C4-2B (cell line): ENCODE measurements at regions not wholly inside any gene's neighbourhood (a gene's known extent, or its start where the extent isn't known, plus 50 kb on each side); places are given as distances from the start of the nearest gene placed in this dataset.
"Not testable (repeated sequence)": the region's sequence is repeated elsewhere in the genome, so short reads cannot be mapped to it uniquely, and the experiment has no call there.

Source experiments
- ZFX ChIP-seq: fragments of 450-650 bp; IDR thresholded peaks from 2 replicates; pipeline ENCODE4 v1.6.1; 2017
- TF ChIP-seq, protein P1 (sequence below): fragments of 450-650 bp; conservative IDR thresholded peaks from 2 replicates; pipeline ENCODE4 v1.5.1; 2017; ENCODE audit warnings: mild to moderate bottlenecking

DNA sequence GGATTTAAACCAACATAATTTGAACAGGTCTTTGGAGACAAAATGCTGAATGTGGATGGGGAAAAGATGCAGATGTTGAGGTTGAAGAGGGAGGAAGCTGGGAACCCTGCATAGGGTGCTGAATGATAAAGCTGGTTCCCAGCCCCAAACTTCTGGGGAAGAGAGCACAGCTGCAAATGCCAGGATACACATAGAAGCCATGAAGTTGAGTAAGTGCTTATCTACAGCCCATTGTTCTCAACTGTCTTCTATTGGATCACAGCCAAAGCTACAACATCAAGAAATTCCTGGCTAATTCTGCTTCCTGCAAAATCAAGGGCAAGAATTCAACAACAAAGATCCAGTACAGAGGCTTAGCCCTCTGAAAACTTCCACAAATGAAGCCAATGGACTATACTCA is 779.8 kb downstream of the PRIM2 start:
- TF ChIP-seq, protein P1, sequence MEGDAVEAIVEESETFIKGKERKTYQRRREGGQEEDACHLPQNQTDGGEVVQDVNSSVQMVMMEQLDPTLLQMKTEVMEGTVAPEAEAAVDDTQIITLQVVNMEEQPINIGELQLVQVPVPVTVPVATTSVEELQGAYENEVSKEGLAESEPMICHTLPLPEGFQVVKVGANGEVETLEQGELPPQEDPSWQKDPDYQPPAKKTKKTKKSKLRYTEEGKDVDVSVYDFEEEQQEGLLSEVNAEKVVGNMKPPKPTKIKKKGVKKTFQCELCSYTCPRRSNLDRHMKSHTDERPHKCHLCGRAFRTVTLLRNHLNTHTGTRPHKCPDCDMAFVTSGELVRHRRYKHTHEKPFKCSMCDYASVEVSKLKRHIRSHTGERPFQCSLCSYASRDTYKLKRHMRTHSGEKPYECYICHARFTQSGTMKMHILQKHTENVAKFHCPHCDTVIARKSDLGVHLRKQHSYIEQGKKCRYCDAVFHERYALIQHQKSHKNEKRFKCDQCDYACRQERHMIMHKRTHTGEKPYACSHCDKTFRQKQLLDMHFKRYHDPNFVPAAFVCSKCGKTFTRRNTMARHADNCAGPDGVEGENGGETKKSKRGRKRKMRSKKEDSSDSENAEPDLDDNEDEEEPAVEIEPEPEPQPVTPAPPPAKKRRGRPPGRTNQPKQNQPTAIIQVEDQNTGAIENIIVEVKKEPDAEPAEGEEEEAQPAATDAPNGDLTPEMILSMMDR: not testable (repeated sequence)
- TF ChIP-seq ZFX: not testable (repeated sequence)
